Inferior parietal cortex (tissue), 1 donor: ENCODE measurements at regions not wholly inside any gene's neighbourhood (a gene's known extent, or its start where the extent isn't known, plus 50 kb on each side); places are given as distances from the start of the nearest gene placed in this dataset.

Experiments
- DNase-seq: peaks from one replicate; pipeline ENCODE4 v3.0.0-alpha.2; 2016; ENCODE audit errors: extremely low spot score

DNA sequence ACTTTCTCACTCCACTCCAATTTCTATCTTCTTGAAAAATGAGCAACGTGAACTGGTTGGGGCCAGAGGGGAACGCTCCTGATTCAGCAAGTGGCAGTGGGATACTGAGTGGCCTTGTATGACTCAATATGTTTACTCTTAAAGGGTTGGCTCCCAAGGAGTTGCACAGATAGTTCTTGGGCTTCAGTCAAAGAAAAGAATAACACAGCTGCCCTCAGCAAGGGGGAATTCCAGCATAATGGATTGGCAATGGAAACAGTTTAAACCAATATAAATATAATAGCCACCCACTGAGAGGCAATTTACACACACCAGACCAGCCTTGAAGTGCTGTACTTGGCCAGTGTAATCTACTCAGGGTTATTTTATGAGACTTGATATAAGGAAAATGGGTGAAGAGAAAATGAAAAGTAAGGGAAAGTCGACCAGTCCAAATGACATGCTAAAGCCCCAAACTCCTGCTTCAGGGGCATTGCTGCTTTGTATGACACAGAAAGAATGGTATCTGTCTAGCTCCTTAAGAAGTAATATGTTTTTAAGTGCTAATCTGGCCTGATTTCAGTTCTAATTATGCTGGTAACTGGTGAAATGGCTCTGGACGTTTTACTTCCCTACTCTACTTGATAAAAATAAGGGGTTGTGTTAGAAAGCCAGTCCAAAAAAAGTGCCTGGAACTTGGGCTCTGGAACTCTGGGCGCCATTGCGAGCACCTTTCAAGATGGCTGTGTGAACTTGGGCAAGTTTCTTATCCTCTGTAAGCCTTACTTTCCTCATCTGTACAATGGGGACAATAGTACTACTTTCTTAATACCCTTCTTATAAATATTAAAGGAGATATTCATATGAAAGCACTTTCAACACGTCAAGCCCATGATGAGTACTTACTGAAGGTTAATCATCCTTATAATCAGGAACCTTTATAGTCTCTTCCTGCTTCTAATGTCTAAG, 712.9 kb upstream of the MAP3K7 start:
- DNase-seq = no peak

DNA sequence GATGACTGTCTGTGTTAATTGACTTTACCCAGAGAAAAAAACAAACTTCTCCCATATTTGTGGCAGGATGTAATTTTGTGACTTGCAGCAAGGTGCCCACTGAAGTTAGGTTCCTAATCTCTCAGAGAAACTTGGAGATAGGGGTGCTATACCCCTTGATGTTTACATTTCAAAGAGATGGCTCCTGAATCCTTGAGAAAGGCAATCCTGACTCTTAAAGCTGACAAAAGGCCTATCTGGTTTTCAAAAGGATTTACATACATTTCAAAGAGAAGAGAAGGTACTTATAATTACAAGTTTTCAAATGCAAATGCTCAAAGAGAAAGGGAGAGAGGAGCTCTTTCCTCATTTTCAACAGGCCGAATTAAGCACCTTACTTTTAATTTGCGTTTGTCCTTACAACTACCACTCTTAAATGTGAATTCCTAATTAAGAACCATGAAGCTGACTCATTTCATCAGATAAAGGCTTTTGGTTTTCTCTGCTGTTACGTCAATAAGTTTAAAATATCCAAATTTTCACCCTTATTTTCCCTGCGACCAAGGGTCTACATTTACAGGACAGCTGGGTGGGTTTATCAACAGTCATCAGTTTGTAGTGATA, 711.8 kb upstream of the MAP3K7 start:
- DNase-seq = no peak

DNA sequence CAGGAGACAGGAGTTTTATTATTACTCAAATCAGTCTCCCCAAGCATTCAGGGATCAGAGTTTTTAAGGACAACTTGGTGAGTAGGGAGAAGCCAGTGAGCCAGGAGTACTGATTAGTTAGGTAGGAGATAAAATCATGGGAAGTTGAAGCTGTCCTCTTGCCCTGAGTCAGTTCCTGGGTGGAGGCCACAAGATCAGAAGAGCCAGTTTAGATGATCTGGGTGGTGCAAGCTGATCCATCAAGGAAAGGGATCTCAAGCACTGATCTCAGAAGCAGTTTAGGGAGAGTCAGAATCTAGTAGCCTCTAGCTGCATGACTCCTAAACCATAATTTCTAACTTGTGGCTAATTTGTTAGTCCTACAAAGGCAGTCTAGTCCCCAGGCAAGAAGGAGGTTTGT, 706.5 kb upstream of the MAP3K7 start:
- no peak for DNase-seq

DNA sequence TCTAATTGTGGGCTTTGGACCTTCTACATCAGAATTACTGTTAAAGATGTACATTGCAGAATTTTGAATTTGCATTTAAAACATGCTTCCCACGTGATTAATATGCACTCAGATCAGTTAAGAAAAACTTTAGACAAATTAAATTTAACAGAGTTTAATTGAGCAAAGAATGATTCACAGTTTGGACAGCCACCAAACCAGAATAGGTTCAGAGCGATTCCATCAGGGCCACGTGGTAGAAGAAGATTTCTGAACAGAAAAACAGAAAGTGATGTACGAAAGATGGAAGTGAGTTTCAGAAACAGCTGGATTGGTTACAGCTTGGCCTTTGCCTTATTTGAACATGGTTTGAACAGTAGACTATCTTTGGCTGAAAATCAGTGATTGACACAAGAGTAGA, 704.2 kb upstream of the MAP3K7 start:
- no peak for DNase-seq

DNA sequence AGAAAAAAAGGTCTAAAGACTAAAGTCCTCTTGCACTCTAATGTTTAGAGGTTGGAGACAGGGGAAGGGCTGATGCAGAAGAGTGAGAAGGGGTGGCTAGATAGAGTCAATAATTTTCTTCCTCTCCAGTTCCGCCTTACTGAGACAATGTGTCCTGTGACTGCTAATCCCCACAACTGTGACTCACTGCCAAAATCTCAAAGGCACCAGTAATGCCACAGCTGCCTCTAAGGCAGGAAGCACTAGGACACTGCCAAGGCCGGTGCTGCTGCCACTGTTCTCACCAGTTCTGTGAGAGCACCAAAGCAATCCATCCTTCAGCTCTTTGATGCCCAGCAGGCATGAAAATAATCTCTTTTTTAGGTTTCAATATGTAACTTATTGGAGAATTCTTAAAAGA, 701.9 kb upstream of the MAP3K7 start:
- no peak for DNase-seq

DNA sequence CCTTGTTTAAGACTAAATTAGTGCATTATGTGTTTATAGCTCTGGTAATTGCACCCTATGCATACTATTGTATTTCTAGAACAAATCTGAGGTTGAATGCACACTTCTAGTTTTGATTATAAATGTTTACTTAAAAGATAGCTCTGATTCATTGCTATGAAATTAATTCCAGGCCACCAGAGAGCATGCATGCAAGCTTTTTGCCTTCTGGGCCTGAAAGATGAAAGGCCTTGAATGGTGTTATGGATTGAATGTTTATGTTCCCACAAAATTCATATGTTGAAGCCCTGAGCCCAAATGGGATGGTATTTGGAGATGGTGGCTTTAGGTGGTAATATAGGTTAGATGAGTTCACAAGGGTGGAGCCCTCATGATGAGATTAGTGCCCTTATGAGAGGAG, 695.0 kb upstream of the MAP3K7 start:
- no peak for DNase-seq

DNA sequence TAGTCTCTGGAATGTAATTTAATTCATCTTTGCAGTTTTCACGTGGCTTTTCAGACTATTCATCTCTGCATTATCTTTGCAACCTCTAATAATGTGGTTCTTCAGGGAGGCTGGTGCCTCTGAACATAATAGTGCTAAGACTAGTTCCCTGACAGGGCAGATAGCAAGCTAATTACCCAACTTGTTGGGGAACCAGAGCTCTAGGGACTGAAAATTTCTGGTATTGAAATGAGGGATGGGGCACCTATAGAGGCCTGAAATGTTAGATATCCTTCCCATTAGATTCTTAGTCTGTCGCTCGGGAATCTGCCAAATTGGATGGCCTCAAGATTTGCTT, 693.6 kb upstream of the MAP3K7 start:
- no peak for DNase-seq

DNA sequence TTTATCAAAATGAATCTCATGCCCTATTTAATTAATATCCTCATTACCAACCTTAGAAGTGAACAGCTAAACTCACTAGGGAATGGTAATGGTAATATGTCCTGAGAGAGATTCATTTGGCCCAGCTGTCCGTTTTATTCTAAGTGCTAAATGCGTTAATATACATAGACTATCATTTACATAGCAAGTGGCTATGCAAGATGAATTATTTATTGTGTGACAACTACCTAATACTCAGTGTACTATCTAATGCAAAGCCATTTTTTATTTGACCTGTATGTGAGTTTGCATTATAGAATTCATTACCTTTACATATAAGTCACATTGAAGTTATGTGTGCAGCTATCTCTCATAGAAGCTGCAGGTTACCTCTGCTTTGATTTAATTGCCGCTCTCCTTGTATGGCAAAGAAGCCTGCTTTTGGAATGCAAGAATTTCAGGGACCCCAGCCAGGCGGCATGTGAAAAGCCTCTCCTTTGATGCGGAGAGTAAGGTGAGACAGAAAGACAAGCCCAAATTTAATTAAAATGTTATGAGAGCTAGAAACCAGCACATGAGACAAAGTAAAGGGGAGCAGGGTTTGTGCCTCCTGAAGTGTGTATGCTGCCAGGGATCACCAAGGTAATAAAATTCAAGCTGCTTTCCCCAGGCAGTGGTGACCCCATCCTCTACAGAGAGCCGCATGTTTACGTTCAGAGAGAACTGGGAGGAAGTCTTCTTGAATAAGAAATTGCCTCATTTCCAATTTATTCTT, 693.0 kb upstream of the MAP3K7 start:
- DNase-seq = no peak

DNA sequence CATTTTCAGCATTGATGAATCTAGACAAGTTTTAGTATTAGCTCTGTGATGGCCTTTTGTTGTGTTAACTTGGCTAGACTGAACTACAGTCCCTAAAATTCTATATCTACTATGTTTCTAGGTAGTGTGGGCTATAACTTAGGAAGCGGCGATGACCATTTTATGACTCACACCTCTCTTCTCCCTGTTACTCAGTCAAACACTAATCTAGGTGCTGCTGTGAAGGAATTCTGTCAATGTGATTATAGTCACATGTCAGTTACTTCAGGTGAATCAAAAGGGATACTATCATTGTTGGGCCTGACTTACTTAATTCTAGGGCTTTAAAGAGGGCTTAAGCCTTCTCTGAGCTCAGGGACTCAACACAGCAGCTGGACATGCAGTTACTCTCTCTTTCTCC, 691.5 kb upstream of the MAP3K7 start:
- DNase-seq = no peak

DNA sequence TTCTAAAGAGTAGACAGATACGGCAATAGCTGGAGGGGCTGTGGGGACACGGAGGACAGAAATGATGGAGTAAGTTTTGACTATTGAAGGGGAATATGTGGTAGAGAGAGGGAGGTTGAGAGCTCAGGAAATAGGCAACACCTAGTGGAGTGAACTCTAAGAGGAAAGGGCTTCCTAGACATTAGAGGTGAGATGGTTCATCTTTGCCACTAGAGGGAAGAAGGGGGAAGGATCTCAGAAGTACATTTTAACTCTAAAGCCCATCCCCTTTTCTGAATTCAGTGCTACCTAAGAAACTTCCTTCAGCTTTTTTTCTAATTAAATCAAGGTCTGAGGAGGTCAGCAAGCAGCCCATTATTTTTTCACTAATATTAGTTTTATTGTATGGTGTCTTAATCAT, 689.4 kb upstream of the MAP3K7 start:
- no peak for DNase-seq

DNA sequence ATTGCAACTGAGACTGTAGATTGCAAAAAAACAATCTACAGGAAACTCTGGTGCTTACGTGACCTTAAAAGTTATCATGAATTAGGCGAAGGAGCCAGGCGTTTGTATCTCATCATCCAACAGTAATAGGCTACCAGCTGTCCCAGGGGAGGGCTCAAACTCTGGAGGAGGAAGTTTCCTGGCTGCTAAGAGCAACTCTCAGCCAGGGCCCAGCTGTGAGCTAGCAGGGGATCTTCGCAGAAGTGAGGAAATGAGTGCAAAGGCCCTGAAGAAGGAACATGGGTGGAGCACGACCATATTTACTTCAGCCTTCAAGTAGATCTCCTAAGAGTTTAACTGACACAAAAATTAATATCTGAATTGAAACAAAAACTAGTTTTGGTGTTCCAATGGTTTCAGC, 686.9 kb upstream of the MAP3K7 start:
- DNase-seq = no peak

DNA sequence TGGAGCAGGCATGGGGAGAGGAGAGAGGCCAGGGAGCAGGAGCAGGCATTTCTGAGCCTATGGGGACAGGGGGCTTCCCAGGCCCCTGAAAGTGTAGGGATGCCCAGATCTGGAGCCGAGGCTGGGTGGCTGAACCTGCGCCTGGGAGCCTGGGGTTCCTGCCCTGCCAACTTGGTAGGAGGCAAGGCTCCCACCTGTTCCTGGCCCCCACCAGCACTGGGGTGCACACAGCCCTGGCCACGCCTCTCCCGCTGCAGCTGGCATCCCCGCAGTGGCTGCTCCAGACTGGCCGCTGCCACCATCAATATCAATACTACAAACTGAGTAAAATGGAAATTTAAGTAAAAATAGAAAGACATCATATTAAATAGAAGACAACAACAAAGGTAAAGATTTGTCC, 684.9 kb upstream of the MAP3K7 start:
- no peak for DNase-seq

DNA sequence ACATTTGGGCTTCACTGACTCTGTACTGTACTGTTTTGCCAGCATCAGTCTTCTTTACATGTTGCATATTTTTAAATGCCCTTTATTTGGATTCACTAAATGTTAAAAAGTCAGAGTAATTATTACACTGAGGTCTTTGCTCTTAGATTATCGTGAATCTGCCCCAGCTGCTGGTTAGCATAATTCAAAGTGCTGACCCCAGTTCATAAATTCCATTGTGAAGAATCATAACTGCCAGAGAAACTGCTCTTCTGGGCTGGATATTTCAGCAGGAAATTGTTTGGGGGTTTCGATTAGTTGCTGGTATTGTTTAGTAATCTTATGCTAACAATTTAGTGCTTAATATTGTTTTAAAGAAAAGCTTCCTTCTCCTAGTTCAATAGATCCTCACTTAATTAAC, 682.1 kb upstream of the MAP3K7 start:
- no peak for DNase-seq

DNA sequence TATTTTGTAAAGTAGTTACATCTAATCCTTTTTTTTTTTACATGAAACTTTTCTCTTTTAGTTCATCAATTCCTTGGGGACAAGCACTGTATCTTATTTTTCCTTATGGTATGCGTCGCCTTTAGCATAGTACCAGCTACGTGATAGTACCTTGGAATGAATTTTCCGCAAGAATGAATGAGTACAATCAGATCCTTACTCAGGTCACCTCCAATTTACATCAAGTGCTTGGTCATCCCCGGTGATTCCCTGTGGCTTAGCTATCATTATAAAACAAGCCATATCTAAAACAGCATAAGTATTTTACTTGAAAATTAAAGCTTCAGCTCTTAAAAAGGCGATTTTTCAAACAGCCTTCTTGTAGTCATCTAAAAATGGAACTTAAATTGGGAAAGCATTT, 680.4 kb upstream of the MAP3K7 start:
- no peak for DNase-seq

DNA sequence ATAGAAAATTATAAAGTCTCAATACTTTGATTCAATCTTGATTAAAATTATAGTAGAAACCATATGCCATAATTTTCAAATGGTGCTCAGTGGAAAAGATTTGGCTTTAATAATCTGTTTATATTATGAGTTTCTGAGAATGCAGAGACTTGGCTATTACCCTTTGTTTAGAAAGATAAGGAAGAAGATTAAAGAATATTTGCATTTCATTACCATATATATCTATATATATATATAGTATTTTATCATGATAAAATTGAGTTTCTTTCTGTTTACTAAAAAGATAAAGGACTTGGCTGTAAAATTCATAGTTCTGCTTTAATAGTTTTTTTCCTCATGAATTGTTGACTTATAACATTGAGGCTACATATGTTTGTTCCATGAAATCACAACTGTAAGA, 679.3 kb upstream of the MAP3K7 start:
- no peak for DNase-seq

DNA sequence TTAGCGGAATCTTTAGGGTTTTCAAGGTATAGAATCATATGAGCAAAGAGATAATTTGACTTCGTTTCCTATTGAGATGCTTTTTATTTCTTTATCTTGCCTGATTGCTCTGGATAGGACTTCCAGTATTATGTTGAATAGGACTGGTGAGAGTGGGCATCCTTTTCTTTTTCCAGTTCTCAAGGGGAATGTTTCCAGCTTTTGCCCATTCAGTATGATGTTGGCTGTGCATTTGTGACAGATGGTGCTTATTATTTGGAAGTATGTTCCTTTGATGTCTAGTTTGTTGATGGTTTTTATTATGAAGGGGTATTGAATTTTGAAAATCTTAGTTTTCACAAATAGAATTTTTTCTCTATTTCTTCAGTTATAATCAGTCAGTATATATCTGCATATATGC, 656.6 kb upstream of the MAP3K7 start:
- DNase-seq = no peak

DNA sequence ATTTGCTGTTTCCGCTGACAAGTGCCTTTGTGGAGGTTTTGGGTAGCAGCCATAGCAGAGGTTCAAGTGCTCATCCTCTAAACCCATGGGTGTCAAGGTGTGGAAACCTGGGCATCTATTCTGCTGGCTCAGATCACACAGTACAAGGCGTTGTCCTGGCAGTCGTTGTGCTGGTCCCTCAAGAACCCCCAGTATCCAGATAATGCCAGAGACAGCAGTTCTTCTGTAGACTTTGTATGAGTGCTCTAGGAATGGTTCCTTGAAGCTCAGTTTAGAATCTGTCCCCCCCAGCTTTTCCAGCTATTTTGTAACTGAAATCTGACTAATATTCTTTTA, 655.7 kb upstream of the MAP3K7 start:
- DNase-seq = no peak

DNA sequence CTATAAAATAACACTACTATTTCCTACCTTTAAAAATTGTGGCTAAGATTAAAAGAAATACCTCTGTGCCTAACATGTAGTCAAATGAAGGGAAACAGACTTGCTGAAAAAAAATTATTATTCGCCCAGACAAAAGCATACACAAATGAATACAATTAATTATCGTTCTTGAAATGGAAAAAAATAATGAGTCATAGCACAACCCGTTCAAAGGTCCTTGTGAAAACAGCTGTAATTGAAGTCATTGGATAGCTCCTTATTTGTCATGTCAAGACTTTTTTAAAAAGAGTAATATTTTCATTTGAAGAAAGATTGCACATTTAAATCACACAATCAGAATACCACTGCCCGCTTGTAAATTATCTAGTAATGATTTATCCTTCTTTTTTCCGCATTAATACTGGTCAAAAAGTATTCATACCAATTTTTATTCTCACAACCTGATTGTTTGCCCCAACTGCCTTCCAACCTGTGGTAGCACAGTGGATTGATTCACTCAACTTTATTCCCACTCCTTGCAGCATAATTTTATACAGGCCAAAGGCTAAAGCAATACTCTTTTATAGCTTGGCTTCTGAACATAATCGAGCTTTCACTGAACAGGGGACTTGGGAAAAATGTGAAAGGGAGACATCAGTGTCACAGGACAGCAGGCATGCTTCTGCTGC, 655.2 kb upstream of the MAP3K7 start:
- no peak for DNase-seq

DNA sequence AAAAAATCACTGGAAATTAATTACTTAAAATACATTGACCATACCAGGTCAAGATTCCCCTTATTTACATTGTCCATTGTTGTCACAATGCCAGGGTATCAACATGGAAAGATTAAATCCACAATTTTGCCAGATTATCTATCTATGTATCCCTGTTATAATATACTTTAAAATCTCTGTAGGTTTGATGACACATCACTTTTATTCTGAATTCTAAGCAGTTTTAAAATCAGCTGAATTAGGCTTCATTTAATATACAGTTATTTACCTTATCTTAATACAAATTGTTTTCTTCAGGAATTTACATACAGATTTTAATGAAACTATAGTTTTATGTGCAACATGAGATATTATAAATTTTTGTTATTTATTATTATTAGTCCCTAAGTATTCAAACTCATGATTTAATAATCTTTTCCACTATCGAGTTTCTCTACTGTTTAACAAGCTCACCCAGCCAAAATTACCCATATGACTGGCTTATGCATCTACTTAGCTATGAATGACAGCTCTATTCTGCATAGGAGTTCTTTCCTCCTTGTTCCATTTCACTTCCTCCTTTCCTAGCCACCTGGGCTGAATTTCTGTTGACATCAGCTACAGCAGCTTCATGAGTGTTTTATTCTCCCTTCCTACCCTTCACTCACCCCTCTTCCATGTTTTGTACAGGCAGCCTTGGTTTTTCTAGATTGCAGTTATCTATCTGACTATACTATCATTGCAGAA, 654.2 kb upstream of the MAP3K7 start:
- no peak for DNase-seq

DNA sequence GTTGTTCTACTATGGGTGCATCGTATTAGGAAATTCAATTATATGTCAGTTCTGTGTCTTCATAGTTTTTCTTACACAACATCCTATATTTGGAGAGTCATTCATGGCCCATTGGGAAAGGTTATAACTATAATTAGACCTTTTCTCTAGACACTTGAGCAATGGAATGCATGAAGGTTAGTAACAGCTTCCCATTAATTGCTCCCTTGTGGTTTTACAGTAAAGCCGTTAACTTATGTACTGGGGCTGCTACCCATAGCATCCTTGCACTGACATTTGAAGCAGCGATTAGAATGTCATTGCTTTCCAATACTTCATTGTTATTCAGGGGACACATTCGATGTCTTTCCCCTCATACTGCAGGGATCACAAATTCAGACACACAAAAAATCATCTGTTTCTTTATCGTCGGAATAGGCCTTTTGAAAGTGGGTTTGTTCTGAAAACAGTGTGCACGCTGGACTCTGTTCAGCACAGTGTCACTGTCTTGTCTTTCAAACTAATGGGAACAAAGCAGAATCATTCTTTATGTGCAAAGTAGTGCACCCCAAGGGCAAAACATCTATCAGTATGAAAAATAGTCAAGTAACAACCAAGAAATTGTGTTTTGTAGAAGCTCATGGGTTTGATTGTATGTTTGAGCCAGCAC, 634.3 kb upstream of the MAP3K7 start:
- DNase-seq = no peak

DNA sequence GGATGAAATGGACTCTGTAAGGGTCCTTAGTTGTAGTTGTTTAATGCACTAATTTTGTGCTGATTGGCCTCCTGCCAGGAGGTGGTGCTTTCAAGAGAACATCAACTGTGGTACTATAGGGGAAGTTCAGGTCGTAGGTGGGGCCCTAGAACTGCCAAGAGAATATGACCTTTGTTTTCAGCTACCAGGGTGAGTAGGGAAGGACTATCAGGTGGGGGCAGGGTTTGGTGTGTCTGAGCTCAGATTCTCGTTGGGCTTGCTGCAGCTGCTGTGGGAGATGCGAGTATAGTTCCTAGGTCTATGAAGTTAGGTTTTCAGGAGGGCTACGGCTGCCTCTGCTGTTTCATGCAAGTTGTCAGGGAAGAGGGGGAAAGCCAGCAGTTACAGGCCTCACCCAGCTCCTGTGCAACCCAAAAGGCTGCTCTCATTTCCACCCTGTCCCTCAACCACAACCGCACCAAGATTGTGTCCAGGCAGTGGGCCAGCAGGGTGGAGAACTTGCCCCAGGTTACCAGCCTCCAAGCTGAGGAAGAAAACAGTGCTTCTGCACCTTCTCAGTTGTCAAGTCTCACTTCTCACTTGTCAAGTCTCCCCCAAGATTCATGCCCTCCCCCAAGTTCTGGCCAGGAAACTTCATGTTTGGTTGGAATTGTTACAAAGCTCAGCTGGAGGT, 626.5 kb upstream of the MAP3K7 start:
- no peak for DNase-seq
